Nucleus accumbens (tissue), 56 donors: ENCODE measurements at regions not wholly inside any gene's neighbourhood (a gene's known extent, or its start where the extent isn't known, plus 50 kb on each side); places are given as distances from the start of the nearest gene placed in this dataset.

Experiments used
- DNase-seq, 56 donors: peaks; one replicate each; lab custom pipeline; 2025; lab: John Stamatoyannopoulos, UW

DNA sequence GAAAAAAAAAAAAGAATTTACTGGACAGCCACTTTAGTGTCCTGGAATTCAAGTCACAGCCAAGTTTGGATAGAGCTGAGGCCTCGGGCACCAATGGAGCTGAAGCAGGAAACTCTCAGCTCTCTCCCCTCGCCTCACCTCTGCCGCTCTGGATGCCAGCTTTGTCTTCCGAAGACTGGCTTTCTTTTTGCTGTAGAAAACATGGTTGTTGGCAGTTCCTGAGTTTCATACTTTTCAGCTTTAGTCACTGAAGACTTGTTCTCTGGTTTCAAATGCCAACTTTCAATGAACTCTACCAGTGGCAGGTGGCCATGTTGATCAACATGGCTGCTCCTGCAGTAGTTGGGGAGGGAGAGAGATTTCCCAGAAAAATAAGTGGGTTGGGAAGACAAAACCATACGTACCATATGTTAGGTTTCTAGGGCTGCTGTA is 142.2 kb downstream of the SNX18 start:
- DNase-seq = no peak

GRCh38 chr5:54658010-54658409 is 140.5 kb downstream of the SNX18 start:
- DNase-seq = no peak

DNA sequence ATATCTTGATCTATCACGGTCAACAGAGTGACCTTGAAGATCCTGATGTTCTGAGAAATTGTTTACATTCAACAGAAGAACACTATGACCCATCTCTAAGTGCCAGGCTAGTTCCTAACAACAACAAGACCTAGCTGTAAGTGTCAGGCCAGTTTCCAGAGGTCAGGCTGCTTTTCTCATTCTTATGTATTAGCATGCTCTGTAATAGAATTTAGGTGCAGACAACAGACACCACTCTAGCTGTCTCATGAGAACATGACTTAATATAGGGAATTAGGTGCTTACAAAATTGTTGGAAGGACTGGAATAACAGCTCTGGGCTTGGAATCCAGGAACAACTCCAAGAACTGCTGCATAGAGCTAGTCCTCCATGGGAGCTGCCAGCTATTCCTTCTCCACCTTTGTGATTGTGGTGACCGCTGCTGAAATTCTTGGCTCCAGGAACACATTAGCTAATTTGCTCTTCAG is 138.7 kb downstream of the SNX18 start:
- DNase-seq = peak in 1 of 56 donors; percentile 4

DNA sequence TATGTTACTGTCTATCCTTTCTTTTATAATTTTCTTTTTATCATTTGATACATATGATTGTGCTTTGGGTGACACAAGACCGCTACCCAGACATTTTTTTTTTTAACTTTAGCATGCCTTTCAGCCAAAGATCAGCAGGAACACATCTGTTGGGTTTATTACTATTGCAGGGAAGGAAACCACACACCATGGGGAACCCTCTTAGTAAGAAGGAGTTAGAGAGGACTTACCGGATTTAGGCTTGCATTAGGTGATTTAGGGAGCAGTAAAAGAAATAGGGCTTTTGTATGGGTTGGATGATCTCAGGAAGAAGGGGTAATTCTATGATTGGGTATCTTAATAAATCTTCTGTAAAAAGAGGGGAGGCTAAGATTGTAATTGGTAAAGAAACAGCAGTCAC is 138.2 kb downstream of the SNX18 start:
- DNase-seq = no peak

DNA sequence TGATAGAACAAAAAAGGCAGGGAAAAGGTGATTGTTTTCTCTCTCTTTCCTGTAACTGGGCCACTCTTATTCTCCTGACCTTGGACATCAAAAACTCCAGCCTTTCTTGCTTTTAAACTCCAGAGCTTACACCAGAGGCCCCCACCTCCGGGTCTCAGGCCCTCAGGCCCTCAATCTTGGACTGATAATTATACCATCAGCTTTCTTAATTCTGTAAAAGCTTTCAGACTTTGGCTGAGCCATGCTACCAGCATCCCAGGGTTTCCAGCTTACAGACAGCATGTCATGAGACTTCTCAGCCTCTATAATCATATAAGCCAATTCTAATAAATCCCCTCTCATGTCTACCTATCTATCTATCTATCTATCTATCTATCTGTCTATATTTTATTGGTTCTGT is 137.7 kb downstream of the SNX18 start:
- DNase-seq = no peak

DNA sequence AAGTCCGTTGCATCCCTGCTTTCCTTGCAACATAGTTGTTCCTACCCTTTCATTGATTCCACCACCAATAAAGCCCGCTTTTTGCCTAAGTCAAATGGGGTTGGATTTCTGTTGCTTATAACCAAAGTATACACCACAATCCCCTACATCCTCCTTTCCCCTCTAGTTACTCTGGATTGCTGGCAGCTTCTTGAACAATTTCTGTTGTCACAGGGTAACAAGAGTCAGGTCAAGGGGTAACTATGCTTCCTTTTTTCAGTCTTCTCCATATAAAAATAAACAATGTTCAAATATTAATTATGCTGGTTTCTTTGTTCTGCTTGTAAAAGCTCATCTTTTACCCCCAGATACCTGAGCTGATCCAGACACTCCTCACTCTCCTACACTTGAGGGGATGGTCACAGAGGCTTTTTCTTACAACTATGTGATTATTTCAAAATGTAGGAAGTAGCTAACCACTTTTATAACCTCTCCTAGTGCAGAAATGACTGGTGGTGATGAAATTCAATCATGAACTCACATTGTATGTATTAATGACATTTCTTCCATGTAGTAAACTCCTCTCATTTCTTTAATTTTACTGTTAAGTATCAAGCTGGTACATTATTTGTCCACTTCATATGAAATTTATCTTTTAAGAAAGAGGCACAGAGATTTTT is 136.5 kb downstream of the SNX18 start:
- DNase-seq = no peak

- peak in 18 of 56 donors; percentile 4 to 88 (median 14) for DNase-seq
Measured at GRCh38 chr5:54651482-54652076, 134.0 kb downstream of the SNX18 start.

DNA sequence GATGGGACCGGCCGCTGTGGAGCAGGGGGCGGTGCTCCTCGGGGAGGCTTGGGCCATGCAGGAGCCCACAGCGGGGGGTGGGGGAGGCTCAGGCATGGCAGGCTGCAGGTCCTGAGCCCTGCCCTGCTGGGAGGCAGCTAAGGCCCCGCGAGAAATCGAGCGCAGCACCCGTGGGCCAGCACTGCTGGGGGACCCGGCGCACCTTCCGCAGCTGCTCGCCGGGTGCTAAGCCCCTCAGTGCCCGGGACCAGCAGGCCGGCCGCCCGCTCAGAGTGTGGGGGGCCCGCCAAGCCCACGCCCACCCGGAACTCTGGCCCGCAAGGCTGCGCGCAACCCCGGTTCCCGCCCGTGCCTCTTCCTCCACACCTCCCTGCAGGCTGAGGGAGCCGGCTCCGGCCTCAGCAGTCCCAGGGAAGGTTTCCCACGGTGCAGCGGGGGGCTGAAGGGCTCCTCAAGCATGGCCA is 131.5 kb downstream of the SNX18 start:
- no peak for DNase-seq

DNA sequence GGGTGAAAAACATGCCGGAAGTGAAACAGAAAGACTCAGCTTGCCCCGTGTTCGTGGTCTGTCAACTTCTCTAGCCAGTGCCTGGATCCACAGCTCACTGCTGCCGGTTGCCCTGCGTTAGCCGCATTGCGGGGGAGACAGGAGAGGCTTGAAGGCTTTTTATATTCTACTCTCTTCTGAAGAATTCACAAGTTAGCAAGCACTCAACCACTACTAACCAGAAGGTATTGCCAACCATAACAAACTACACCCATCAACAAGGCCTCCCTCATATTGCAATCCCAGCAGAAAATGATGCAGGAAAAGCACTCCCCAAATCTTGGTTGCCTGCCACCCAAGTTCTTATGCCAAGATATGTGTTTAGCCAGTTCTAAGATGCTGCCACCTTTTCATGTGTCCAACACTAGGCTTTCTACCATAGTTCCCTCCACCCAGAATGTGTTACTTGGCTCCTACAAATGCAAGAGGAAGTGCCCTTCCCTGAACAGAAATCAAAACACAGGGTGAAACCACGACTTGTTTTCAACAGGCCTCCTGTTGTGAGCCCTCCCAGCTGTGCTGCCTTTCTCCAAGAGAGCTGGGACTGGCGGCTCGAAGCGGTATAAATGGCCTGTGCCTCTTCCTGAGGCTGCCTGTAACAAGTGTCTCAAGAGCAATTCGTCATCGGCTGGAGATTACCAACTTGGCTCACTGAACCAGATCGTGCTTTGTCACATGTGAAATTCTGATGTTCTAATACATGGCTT is 129.0 kb downstream of the SNX18 start:
- peak in 35 of 56 donors; percentile 6 to 53 (median 28) for DNase-seq

DNA sequence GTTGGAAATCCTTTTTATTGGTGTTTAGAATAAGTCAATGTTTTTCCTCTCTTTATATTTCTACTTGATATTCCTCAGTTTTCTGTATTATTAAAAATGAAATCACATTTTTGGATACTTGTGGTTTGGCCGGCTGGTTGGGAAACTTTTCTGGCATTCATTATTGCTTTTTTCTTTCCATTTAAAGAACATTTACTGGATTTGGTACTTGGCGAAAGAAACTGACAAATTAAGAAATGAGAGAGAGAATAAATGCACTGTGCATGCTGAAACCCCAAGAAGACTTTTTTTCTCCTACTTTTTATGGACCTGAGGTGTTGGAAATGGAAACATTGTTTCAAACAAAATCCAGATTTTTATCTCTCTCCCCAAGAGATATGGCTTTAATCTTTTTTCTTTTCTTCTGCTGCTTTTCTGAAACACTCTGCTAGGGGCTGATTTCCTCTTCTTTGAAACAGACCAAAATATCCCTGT is 128.4 kb downstream of the SNX18 start:
- DNase-seq = no peak

- DNase-seq = no peak
Measured at GRCh38 chr5:54644226-54644625, 126.7 kb downstream of the SNX18 start.

DNA sequence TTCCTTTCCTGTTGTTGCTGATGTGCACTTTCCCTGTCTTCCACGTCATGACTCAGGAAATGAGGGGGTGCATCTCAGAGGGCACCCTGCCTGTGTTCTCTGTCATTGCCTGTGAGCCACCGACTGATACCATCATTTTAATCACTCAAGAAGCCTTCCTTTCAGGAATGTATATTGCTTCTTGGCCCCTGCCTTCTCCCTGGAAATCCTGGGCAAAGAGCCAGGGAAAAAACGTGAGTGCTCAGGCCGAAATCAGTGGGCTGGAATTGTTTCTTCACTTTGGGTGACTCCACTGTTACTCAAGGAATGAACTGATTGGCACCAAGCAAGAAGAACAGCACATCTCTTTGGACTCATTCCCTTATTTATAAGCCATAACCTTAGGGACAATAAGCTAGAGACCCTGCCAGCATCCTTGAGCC is 126.1 kb downstream of the SNX18 start:
- peak in 1 of 56 donors; percentile 3 for DNase-seq

GRCh38 chr5:54639621-54640020 is 122.1 kb downstream of the SNX18 start:
- no peak for DNase-seq

- DNase-seq = no peak
Measured at GRCh38 chr5:54638106-54638505, 120.5 kb downstream of the SNX18 start.

DNA sequence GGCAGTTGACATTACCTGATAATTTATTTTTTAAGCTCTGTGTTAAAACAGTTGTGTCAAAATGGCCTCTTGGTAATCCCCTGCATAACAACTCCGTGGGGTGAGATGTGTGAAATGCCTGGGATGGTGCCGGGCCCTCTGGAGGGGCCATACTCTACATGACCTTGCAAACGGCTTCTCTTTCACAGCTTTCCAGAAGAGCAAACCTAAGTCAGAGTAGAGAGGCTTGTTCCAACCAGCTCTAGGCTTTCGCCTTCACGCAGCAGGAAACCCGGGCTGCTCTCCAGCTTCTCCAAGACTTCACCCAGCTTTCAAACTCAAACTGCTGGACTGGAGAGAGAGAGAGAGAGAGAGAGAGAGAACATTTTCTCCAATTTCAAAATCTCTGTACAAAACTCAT is 120.1 kb downstream of the SNX18 start:
- DNase-seq = peak in 8 of 56 donors; percentile 7 to 35 (median 21)

- no peak for DNase-seq
Measured at GRCh38 chr5:54634089-54634488, 116.5 kb downstream of the SNX18 start.

DNA sequence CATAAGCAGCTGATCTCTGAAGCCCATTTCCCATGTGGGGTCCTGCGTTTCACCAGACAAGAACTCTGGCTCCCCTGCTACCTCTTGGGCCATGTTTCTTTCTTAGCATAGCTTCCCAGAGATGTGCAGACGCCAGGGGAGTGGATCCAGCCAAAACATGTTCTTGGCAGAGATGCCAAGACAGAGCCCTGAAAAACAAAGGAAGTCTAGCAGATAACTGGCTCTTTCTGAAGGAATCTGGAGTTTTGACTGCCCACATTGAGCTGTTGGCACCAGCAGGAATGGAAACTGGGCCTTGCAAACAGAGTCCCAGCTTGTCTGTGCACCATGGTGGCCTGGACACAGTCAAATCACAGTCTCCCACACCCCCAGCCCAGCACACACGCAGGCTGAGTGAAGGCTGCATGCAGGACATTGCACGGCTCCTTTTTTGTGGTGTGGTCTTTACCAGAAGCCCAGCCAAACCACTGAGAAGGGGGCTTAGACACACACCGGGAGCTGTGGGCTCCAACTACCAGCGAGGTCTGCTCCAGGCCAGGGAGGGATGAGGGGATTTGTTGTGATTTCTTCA is 114.7 kb downstream of the SNX18 start:
- DNase-seq = peak in 13 of 56 donors; percentile 6 to 58 (median 26)

DNA sequence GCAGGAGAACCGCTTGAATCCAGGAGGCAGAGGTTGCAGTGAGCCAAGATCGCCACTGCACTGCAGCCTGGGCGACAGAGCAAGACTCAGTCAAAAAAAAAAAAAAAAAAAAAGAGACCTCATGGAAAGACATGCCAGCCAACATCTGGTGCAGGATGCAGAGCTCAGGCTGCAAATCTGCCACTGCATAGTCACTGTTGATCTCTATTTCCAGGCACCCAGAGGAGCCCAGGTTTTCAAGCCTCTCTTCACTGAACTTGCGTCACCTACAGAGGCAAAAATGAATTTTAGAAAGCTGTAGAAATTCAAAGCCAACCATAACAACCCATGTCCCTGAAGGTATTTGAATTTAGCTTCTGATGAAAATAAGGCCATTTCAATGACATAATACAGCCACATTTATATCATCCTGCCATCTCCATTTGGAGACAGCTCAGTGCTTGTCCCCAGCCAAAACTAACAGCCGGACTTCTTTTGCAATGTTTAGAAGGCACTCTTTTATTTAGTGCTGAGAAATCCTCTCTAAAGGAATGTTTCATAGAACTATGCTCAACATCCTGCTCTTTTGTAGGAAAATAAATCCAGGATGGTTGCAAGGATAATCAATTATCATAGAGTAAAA is 113.3 kb downstream of the SNX18 start:
- no peak for DNase-seq

- no peak for DNase-seq
Measured at GRCh38 chr5:54629115-54629514, 111.6 kb downstream of the SNX18 start.

DNA sequence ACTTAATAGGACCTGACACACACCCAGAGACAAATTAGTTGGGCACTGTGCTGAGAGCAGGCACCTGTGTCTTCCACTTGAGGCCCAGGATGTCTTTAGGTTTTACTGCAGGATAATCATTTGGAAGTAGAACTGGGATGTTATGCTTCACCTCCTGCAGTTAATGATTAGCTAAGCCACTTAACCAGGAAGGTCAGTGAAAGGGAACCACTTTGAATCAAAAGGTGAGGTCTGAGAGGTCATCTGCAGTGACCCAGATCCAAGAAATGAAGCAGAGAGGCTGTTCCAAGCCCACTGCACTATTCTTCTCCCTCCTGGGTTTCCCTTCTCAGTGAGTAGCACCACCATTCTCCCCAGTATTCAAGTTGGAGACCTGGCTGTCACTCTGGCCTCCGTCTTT is 110.5 kb downstream of the SNX18 start:
- DNase-seq = no peak
